NCI-H2029 (cell line): ENCODE measurements at regions not wholly inside any gene's neighbourhood (a gene's known extent, or its start where the extent isn't known, plus 50 kb on each side); places are given as distances from the start of the nearest gene placed in this dataset.
"Not testable (repeated sequence)": the region's sequence is repeated elsewhere in the genome, so short reads cannot be mapped to it uniquely, and the experiment has no call there.

Source experiments
- DNase-seq: peaks from one replicate; lab custom pipeline; 2025; lab: John Stamatoyannopoulos, UW

DNA sequence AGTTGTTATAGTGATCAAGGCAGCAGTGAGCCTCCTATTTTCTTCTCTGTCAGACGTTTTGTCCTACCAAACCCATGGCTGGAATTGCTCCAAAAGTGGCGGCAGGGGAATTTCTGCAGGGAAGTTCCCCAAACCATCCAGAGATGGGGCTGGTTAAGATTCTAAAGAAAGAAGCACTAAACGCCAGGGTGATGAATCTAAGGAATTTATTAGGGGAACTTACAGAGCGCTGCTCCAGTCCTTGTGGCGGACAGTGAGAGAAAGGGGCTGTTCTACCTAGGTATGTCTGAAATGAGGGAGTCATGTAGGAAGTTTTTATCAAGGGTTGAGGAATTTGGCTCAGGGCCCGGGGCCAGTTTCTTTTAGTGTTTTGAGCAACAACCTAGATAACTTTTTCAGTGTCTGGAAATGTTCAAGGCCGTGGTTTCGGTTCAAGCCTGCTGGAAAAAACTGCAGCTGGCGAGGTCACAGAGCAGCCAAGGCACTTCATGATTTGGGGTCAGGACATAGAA is 222.4 kb upstream of the B3GALT2 start:
- DNase-seq = no peak

- DNase-seq = peak; percentile 31
Observed at GRCh38 chr1:193406901-193407300, 220.5 kb upstream of the B3GALT2 start.

DNA sequence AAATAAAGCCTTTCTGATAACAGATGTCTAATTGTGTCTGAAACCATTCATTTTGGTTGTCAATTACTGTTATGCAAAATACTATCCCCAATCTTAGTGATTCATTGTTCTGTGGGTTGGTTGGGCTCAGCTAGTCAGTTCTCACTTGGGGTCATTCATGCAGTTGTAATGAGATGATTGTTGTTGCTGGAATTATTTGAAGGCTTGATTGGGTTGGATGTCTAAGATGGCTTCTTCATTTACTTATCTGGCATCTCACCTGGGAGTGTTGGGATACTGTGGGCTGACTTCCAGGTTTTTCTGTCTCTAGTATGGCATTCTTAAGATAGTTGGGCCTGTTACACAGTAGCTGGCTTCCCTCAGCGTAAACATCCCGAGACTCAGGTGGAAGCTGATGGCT is 217.8 kb upstream of the B3GALT2 start:
- no peak for DNase-seq

- no peak for DNase-seq
Observed at GRCh38 chr1:193402977-193403376, 216.6 kb upstream of the B3GALT2 start.

DNA sequence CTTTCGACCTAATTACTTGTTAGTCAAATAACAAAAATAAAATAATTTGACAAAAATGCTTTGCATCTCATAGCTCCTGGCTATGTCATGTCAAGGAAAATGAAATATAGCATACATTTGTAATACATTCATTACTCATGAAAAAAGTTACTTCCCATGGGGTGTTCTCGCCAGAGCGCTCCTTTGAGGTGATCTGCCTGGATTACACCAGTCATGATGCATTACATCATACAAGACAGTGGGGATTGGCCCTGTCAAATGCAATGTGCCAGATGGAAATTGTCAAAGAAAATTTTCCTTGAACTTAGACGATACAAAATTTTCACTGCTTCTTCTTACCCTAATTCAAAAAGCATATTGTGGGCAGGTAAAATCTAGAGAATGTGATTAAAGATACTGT is 215.6 kb upstream of the B3GALT2 start:
- no peak for DNase-seq

DNA sequence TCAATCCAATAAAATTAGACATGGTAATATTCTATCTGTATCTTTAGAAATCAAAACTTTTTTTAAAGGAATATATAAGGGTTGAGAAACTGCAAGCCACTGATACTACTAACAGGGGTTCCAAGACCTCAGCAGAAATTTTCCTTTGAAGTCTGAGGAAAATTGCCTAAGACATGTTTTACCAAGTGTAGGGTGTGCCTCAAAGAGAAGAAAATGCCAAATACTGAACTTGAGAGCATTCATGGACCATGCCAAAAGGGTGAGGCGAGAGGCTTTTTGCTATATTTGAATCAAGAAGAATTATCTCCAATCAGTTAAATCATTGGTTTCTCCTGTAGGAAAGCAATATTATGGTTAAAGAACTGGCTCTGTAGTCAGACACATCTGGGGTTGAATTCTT is 207.9 kb upstream of the B3GALT2 start:
- DNase-seq = no peak

DNA sequence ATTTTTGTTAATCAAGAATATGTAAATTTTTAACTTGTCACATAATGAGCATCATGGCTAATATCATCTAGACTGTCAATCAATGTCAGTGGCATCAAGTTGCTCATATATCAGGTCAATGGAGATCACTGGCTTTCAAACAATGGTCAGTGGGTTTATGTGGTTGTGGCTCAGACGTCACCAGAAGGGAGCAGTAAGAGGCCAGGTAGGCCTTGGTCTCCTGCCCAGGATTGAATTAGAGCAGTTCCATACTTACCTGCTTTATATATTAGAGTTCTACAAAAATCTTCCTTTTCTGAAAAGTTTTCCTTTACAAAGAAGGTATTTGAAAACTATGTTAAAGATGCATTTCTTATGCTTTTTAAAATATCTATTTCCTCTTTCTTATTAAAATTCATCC is 206.3 kb upstream of the B3GALT2 start:
- DNase-seq = no peak

DNA sequence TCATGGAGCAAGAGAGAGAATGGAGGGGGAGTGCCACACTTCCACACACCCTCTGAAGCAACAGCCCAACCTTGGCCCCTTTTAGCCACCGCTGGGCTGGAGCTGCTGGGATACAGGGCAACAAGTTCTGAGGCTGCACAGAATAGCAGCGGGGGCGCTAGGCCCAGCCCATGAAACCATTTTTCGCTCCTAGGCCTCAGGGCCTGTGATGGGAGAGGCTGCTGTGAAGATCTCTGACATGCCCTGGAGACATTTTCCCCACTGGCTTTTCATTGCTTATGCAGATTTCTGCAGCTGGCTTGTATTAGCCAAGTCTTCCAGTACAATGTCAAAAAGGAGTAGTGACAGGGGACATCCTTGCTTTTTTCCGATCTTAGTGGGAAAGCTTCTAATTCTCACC is 202.3 kb upstream of the B3GALT2 start:
- no peak for DNase-seq

DNA sequence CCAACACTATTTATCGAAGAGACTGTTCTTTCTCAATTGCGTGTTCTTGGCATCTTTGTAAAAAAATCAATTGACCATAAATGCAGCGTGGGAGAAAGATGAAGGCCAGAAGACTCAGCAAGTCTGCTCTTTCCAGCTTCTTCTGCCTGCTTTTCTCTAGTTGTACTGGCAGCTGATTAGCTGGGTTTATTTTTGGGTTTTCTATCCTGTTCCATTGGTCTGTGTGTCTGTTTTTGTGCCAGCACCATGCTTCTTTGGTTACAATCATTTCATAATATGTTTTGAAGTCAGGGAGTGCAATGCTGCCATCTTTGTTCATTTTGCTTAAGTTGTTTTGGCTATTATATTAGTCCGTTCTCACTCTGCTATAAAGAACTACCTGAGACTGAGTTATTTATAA is 201.8 kb upstream of the B3GALT2 start:
- no peak for DNase-seq

DNA sequence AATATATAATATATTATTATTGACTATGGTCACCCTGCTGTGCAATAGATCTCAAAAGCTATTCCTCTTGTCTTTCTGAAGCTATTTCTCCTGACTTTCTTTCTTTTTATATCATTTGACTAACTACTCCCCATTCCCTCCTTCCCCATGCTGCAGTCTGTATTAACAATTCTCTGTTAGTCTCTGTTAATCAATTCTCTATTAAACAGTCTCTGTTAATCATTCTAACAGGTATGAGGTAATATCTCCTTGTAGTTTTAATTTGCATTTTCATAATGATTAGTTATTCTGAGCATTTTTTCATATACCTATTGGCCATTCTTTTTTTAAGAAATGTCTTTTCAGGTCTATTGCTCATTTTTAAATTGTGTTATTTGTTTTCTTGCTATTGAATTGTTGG is 201.0 kb upstream of the B3GALT2 start:
- no peak for DNase-seq

DNA sequence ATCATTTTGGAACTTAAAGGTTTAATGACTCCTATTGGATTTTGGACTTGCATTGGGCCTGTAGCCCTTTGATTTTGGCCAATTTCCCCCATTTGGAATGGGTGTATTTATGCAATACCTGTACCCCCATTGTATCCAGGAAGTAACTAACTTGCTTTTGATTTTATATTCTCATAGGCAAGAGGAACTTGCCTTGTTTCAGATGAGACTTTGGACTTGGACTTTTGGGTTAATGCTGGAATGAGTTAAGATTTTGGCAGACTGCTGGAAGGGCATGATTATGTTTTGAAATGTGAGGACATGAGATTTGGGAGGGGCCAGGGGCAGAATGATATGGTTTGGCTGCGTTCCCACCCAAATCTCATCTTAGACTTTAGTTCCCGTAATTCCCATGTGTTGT is 192.0 kb upstream of the B3GALT2 start:
- DNase-seq = not testable (repeated sequence)

DNA sequence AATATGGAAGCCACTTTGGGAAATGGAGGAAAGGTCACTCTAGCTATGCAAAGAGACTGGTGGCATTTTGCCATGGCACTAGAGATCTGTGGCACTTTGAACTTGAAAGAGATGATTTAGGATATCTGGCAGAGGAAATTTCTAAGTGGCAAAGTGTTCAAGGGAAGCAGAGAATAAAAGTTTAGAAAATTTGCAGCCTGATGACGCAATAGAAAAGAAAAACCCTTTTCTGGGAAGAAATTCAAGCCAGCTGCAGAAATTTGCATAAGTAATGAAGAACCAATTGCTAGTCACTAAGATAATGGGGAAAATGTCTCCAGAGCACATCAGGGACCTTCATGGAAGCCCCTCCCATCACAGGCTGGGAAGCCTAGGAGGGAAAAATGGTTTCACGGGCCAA is 191.1 kb upstream of the B3GALT2 start:
- DNase-seq = no peak

DNA sequence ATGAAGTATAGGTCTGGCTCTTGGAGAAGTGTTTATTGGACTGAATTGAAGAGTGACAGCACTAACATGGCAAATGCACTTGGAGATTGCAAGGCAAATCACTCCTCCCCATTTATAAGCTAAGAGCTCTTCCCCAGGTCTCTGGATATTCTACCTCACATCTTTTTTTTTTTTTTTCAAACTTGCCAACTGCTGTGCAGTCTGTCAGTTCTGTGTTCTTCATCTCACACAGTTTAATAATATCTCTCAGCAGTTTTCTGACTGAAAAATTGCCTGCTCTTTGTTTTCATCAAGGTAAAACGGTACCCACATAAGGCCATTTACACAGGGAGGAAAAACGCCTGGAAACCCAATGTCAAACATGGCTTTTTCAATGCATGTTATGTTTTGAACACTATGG is 186.1 kb upstream of the B3GALT2 start:
- no peak for DNase-seq

- DNase-seq = no peak
Observed at GRCh38 chr1:193368302-193368701, 181.9 kb upstream of the B3GALT2 start.

GRCh38 chr1:193367863-193368262 is 181.4 kb upstream of the B3GALT2 start:
- DNase-seq = no peak

- no peak for DNase-seq
Observed at GRCh38 chr1:193366764-193367507, 180.5 kb upstream of the B3GALT2 start.

DNA sequence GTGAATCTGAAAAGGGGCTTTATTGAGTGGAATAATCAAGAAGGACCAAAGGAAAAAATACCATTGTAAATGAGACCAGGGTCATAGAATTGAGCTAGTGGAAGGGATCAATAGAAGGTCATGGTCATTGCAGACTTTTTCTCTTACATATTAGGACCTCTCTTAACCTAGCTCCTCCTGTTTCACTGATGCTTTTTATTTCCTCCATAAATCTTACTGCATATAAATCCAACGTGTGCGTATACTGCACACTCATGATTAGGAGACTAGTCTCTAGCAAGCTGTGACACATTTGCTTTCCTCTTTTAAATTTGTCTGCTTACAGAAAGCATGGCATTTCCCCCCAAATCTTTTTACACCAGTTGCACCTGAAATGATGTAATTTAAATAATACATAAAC is 179.6 kb upstream of the B3GALT2 start:
- no peak for DNase-seq

DNA sequence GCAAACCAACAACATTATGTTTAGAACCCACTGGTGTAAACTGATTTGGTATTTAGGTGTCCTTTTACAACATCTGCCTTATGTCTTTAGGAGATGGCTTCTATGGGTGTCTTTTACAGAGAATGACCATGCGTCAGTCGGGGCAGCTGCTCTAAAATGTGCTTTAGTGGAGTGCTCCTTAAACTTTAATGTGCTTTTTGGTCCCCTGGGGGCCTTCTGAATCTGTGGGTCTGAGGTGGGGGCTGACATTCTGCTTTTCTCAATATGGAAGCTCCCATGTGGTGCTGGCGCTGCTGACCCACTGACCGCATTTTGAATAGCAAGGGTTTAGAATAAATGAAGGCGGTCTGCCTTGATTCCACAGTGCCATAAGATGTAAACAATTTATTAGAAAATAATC is 173.2 kb upstream of the B3GALT2 start:
- no peak for DNase-seq

DNA sequence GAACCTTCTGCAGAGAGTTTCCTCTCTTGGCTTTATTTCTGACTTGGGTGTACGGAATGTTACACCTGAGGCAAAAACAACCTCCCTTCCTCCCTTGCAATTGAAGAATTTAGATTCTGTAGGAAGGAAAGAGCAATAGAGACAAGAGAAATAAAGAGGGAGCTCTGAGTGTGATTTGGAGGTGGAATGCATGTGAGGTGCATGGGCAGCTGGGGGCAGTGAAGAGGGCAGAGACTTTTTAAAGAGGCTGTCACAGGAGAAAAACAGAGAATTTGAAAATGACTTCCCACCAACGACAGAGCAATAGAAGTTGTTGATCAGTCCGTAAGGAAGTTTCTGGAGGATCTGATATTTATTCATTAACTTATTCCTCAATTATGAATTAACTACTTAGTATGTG is 172.0 kb upstream of the B3GALT2 start:
- DNase-seq = no peak

DNA sequence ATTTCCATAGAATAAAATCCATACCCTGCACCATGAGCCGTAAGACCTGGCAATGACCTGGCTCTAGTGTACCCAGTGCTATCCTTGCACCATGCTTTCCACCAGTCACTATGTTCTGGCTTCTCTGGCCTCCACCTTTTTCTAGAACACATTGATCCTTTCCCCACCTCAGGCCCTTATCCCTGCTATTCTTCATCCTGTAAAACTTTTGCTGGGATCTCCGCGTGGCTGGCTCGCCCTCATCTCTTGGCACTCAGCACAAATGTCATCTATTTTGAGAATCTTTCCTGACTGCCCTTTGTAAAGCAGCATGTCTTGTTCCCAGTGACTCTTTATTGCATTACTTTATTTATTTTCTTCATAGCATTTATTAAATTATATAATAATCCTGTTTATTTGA is 169.8 kb upstream of the B3GALT2 start:
- no peak for DNase-seq

DNA sequence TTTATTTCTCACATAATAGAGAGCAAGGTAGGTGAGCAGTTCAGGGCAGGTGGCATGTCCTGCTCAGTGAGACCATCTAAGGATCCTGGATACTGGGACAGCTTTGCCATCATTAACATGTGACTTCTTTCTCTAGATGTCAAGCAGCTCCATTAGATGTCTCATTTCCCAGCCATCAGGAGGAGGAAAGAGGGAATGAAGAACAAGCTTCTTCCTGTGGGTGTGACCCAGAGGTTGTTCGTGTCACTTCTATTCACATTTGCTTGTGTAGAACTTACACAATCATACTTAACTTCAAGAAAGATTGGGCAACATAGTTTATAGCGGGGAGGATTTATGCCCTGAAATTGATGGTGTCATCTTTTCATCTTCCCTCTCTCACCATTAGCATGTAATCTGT is 169.2 kb upstream of the B3GALT2 start:
- no peak for DNase-seq

DNA sequence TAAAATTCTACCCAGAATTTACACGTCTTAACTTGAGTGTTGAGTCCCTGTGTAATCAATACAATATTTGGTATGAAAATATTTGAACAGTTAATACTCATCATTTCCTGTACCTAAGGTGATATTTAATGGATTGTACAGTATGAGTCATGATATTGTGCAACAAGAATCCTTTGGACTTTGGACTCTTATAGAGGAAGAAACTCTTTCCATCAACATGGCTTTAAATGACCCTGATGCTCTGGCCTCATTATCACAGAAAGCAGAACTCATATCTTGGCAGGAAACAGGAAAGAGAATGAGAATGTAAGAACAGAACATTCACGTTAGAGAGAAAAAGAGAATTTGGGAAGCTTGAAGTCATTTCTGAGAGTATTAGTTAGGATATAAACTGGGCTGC is 168.8 kb upstream of the B3GALT2 start:
- no peak for DNase-seq

- no peak for DNase-seq
Observed at GRCh38 chr1:193348769-193349535, 162.5 kb upstream of the B3GALT2 start.
